Gastroesophageal sphincter (tissue), 3 donors: ENCODE measurements at regions not wholly inside any gene's neighbourhood (a gene's known extent, or its start where the extent isn't known, plus 50 kb on each side); places are given as distances from the start of the nearest gene placed in this dataset.

Experiments
- CTCF ChIP-seq, 4 experiments: fragments of 200-600 bp in 2 of 4; fragments of 450-650 bp in 2 of 4; sonication (generic) in 1 of 4; IDR thresholded peaks; one replicate each; pipeline ENCODE4 v1.5.1; 2017 to 2019; ENCODE audit warnings: antibody characterized with exemption in 4 of 4, mild to moderate bottlenecking in 2 of 4, moderate library complexity in 2 of 4
- EP300 ChIP-seq: sonication (generic); formaldehyde crosslinking; IDR thresholded peaks from one replicate; pipeline ENCODE4 v1.6.1; 2017; ENCODE audit warnings: antibody characterized with exemption, mild to moderate bottlenecking
- POLR2A ChIP-seq, 2 donors: fragments of 450-650 bp; IDR thresholded peaks; one replicate each; pipeline ENCODE4 v1.6.1; 2017; ENCODE audit warnings: antibody characterized with exemption in 2 of 2, mild to moderate bottlenecking in 2 of 2, moderate library complexity in 1 of 2
- POLR2AphosphoS5 ChIP-seq: sonication (generic); formaldehyde crosslinking; IDR thresholded peaks from one replicate; pipeline ENCODE4 v1.6.1; 2017; ENCODE audit warnings: antibody characterized with exemption

GRCh38 chr15:31591908-31592307 is 265.3 kb downstream of the KLF13 start:
- TF ChIP-seq CTCF (IDR thresholded peaks at IDR 0.05) (no peak), EP300 (no peak), POLR2A (IDR thresholded peaks at IDR 0.05) (no peak), POLR2AphosphoS5 (no peak)
